K562 (cell line): ENCODE measurements at regions not wholly inside any gene's neighbourhood (a gene's known extent, or its start where the extent isn't known, plus 50 kb on each side); places are given as distances from the start of the nearest gene placed in this dataset.
A peak's percentile ranks its signal among the peaks of the same experiment; 100 is the strongest.

Experiments used
- ATAC-seq: fragments of 200-7000 bp; cut with Tn5 transposase; 3 replicates; pipeline ENCODE4 v1.9.1; 2020; ENCODE audit warnings: moderate library complexity
- BruUV-seq: library from RNA; stranded (reverse); fragments of 400-500 nt; replicated peaks from 2 replicates; lab custom pipeline; 2021; lab: Mats Ljungman, UMichigan
- CTCF ChIA-PET: fragments of 300-600 bp; formaldehyde crosslinking; extraction: SDS; loops from one replicate; lab custom pipeline; 2021; ENCODE audit warnings: low intra/inter-chr PET ratio; lab: Yijun Ruan, JAX
- POLR2A ChIA-PET: fragments of 300-600, 350-650 bp; sonication (Branson Sonifier 250); formaldehyde crosslinking; extraction: SDS; loops from one replicate; lab custom pipeline; 2021; ENCODE audit warnings: antibody characterized with exemption, inconsistent platforms; lab: Yijun Ruan, JAX
- DNase-seq, 4 experiments: peaks; one replicate each; pipeline versions ENCODE4 v3.0.0 to v3.0.0-alpha.2; 2011 to 2018; ENCODE audit warnings: low spot score in 3 of 4, mixed read lengths in 3 of 4; ENCODE audit errors: extremely low read depth in 1 of 4
- FAIRE-seq: peaks from 2 replicates; lab custom pipeline; 2011; peaks lifted over from hg19 to GRCh38; lab: Jason Lieb, UNC
- H2AFZ ChIP-seq: 2 replicates; pipeline ENCODE4 v1.6.0; 2011; ENCODE audit warnings: low read depth, low read length, control low read depth, inconsistent platforms
- H3K27ac ChIP-seq: fragments of 200-600 bp; 3 replicates; pipeline ENCODE4 v1.8.0; 2011; ENCODE audit warnings: low read depth, mild to moderate bottlenecking, control low read depth, inconsistent platforms, low read length, moderate library complexity, mixed read lengths; ENCODE audit errors: extremely low read depth
- H3K27me3 ChIP-seq, 2 experiments: fragments of 300-600 bp in 1 of 2; 2 replicates in 1 of 2; 3 replicates in 1 of 2; pipeline versions ENCODE4 v1.6.0 to v1.8.0; 2011; ENCODE audit warnings: inconsistent platforms in 2 of 2, low read length in 2 of 2, mild to moderate bottlenecking in 1 of 2, mixed read lengths in 1 of 2, moderate library complexity in 1 of 2; ENCODE audit not compliant: control insufficient read depth in 2 of 2, insufficient read depth in 2 of 2
- H3K36me3 ChIP-seq: fragments of 300-600 bp; 3 replicates; pipeline ENCODE4 v1.8.0; 2011; ENCODE audit warnings: mild to moderate bottlenecking, low read length, inconsistent platforms; ENCODE audit not compliant: control insufficient read depth, insufficient read depth
- H3K4me1 ChIP-seq, 2 experiments: fragments of 200-600 bp in 1 of 2; replicated peaks in 1 of 2; 2 replicates in 1 of 2; 3 replicates in 1 of 2; pipeline versions ENCODE4 v1.5.1 to v1.8.0; 2011; ENCODE audit warnings: inconsistent platforms in 2 of 2, low read length in 2 of 2, mild to moderate bottlenecking in 1 of 2, mixed read lengths in 1 of 2, moderate library complexity in 1 of 2; ENCODE audit not compliant: control insufficient read depth in 2 of 2, insufficient read depth in 2 of 2
- H3K4me2 ChIP-seq: 2 replicates; pipeline ENCODE4 v1.6.1; 2011; ENCODE audit warnings: low read length, control low read depth, inconsistent platforms, mixed read lengths; ENCODE audit not compliant: insufficient read depth
- H3K4me3 ChIP-seq: fragments of 200-600 bp; sonication (generic), shearing (Covaris generic); 2 replicates; pipeline ENCODE4 v1.5.1; 2016; ENCODE audit warnings: control low read depth, inconsistent platforms
- H3K79me2 ChIP-seq: fragments of 200-600 bp; 3 replicates; pipeline ENCODE4 v1.8.0; 2011; ENCODE audit warnings: low read length, inconsistent platforms; ENCODE audit not compliant: control insufficient read depth, insufficient read depth
- H3K9ac ChIP-seq, 2 experiments: 2 replicates each; pipeline versions ENCODE4 v1.6.0 to v1.6.1; 2011; ENCODE audit warnings: low read depth in 2 of 2, low read length in 2 of 2, control low read depth in 1 of 2, inconsistent platforms in 1 of 2, mild to moderate bottlenecking in 1 of 2, mixed read lengths in 1 of 2; ENCODE audit not compliant: insufficient read depth in 1 of 2
- H3K9me1 ChIP-seq: one replicate; pipeline ENCODE4 v1.6.0; 2011; ENCODE audit warnings: inconsistent platforms, mild to moderate bottlenecking, low read length, moderate library complexity; ENCODE audit not compliant: control insufficient read depth, insufficient read depth
- H3K9me3 ChIP-seq: replicated peaks from 2 replicates; pipeline ENCODE4 v1.5.1; 2011; ENCODE audit warnings: low read depth, low read length, inconsistent platforms; ENCODE audit not compliant: control insufficient read depth, insufficient read depth
- H4K20me1 ChIP-seq: replicated peaks from 2 replicates; pipeline ENCODE4 v1.6.1; 2011; ENCODE audit warnings: low read length, inconsistent platforms, mixed read lengths; ENCODE audit not compliant: control insufficient read depth, insufficient read depth
- CTCFL ChIP-seq: IDR thresholded peaks from 2 replicates; pipeline ENCODE4 v1.6.1; 2011; ENCODE audit warnings: borderline replicate concordance, low read depth, mild to moderate bottlenecking, moderate library complexity, low read length; ENCODE audit not compliant: insufficient read depth, poor library complexity, severe bottlenecking
- IFI16 ChIP-seq: fragments of 250-450 bp; sonication (Bioruptor Pico); IDR thresholded peaks from 2 replicates; pipeline ENCODE4 v2.1.2; 2022; ENCODE audit warnings: mild to moderate bottlenecking, inconsistent platforms
- MAFF ChIP-seq: IDR thresholded peaks from 2 replicates; pipeline ENCODE4 v1.6.1; 2012; ENCODE audit warnings: low read length, improper control_type of control experiment
- MAFK ChIP-seq: IDR thresholded peaks from 2 replicates; pipeline ENCODE4 v1.6.1; 2011; ENCODE audit warnings: low read length, improper control_type of control experiment
- MEF2D ChIP-seq: conservative IDR thresholded peaks from 2 replicates; pipeline ENCODE4 v1.6.1; 2016; ENCODE audit warnings: low read depth, missing genetic modification characterization, missing compliant biosample characterization
- ZNF316 ChIP-seq: fragments of 450-650 bp; IDR thresholded peaks from 2 replicates; pipeline ENCODE4 v1.6.1; 2016
- ZSCAN29 ChIP-seq: fragments of 450-650 bp; IDR thresholded peaks from 2 replicates; pipeline ENCODE4 v1.6.1; 2017
- WGBS: fragments of 100-300 bp; shearing (Covaris generic); methylation state at CpG from one replicate; pipeline ENCODE4 v1.1.6; 2016; ENCODE audit warnings: low coverage, mixed read lengths; ENCODE audit not compliant: insufficient coverage; ENCODE audit errors: missing lambda C conversion rate; 5-methylcytosine and 5-hydroxymethylcytosine counted together
- in situ Hi-C: fragments of 300-500 bp; cut with MboI; formaldehyde crosslinking; loops from 4 replicates; pipeline ENCODE4 v1.15.0; 2018; ENCODE audit warnings: inconsistent platforms, mixed read lengths
- intact Hi-C: fragments of 100-400 bp; cut with micrococcal nuclease; formaldehyde crosslinking; loops from 2 replicates; pipeline ENCODE4 v1.14.2; 2022
- TF ChIP-seq, protein P1 (sequence below): fragments of 250-450 bp; sonication (Bioruptor Pico); IDR thresholded peaks from 2 replicates; pipeline ENCODE4 v1.5.0; 2021

DNA sequence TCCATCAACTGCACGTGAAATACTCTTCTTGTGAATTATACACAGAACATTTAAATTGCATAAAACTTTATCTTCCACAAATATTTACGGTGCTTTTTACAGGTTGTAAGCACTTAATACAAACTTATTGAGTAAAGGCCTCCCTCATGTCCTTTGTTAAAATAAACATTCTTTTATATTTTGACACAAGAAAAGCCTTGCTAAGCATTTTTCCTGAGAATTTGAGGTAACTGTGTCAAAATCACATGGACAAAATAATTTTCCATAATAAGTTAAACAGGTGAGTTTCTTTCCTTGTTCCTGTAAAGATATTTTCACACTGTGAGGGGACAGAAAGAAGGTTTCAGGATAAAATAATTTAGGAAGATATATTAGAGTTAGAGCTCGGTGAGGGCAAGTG is 1317.1 kb upstream of the ZEB2 start:
- no peak overlapping the region for H3K4me2 ChIP-seq
- H3K36me3 ChIP-seq, result no peaks in the 10 kb centered on the region
- H3K9me1 ChIP-seq, result no peaks in the 10 kb centered on the region
- FAIRE-seq (no peak), ATAC-seq (no peak), DNase-seq (no peak)
- H3K27me3 ChIP-seq, result no peaks in the 10 kb centered on the region
- WGBS, result 43% methylated on average over 3 of the region's 3 CpGs
- BruUV-seq, result no TSS peak
- intact Hi-C loops (no loop called here), in situ Hi-C loops (no loop called here)
- H3K79me2 ChIP-seq, result no peaks in the 10 kb centered on the region
- H4K20me1 ChIP-seq, result no peaks in the 10 kb centered on the region
- CTCF ChIA-PET, result no interaction called here
- POLR2A ChIA-PET, result no interaction called here
- no peak overlapping the region for H3K27ac ChIP-seq
- H3K9me3 ChIP-seq, result no peaks in the 10 kb centered on the region; the same call in 1 of the 2 replicates
- no peaks in the 10 kb centered on the region for H3K4me1 ChIP-seq
- no peak overlapping the region for H3K4me3 ChIP-seq
- H2AFZ ChIP-seq, result no peak overlapping the region
- no peak overlapping the region for H3K9ac ChIP-seq
- TF ChIP-seq IFI16 (CRISPR knock-in tag), result no peak
- no peak for TF ChIP-seq ZSCAN29
- TF ChIP-seq MAFK, result peak; percentile 14; the same call in 1 of the 2 replicates
- TF ChIP-seq MAFF, result 0 out of 2 replicates have a peak, but pooled peaks have one; percentile 8
- TF ChIP-seq, protein P1, sequence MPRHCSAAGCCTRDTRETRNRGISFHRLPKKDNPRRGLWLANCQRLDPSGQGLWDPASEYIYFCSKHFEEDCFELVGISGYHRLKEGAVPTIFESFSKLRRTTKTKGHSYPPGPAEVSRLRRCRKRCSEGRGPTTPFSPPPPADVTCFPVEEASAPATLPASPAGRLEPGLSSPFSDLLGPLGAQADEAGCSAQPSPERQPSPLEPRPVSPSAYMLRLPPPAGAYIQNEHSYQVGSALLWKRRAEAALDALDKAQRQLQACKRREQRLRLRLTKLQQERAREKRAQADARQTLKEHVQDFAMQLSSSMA (CRISPR knock-in tag), result no peak
- TF ChIP-seq MEF2D (tag), result no peak
- no peak for TF ChIP-seq CTCFL
- peak; percentile 26; the same call in 1 of the 2 replicates for TF ChIP-seq ZNF316
